IPS DF 6.9 (cell line): ENCODE measurements at regions not wholly inside any gene's neighbourhood (a gene's known extent, or its start where the extent isn't known, plus 50 kb on each side); places are given as distances from the start of the nearest gene placed in this dataset.

Experiments used
- DNase-seq: peaks from one replicate; pipeline ENCODE4 v3.0.0-alpha.2; 2013; ENCODE audit warnings: low read depth, low spot score
- H3K27ac ChIP-seq: one replicate; pipeline ENCODE4 v1.5.1; 2013; ENCODE audit warnings: low read length, control low read depth
- H3K27me3 ChIP-seq: 2 replicates; pipeline ENCODE4 v1.6.1; 2013; ENCODE audit warnings: mild to moderate bottlenecking, low read length; ENCODE audit not compliant: control insufficient read depth, insufficient read depth
- H3K36me3 ChIP-seq: 2 replicates; pipeline ENCODE4 v1.6.1; 2013; ENCODE audit warnings: low read length; ENCODE audit not compliant: control insufficient read depth, insufficient read depth
- H3K4me1 ChIP-seq: 2 replicates; pipeline ENCODE4 v1.6.1; 2013; ENCODE audit warnings: low read length; ENCODE audit not compliant: control insufficient read depth, insufficient read depth
- H3K4me3 ChIP-seq: 2 replicates; pipeline ENCODE4 v1.5.1; 2013; ENCODE audit warnings: mild to moderate bottlenecking, low read length
- H3K9me3 ChIP-seq: 2 replicates; pipeline ENCODE4 v1.6.1; 2013; ENCODE audit warnings: low read length, inconsistent platforms; ENCODE audit not compliant: control insufficient read depth, insufficient read depth
- WGBS: extraction: QIAGEN DNeasy Blood & Tissue Kit; methylation state at CpG from one replicate; pipeline ENCODE4 v1.1.7; 2013; ENCODE audit warnings: mixed read lengths, missing lambda C conversion rate; ENCODE audit not compliant: insufficient read length, insufficient coverage; 5-methylcytosine and 5-hydroxymethylcytosine counted together

GRCh38 chr16:35724551-35724950, 2265.1 kb downstream of the TP53TG3F start:
- Histone ChIP-seq H3K4me1 (no peaks in the 10 kb centered on the region), H3K9me3 (peaks cover 11% of the 10 kb centered on the region), H3K36me3 (no peaks in the 10 kb centered on the region), H3K4me3 (no peak overlapping the region), H3K27ac (no peak overlapping the region), H3K27me3 (no peaks in the 10 kb centered on the region)
- no peak for DNase-seq
- no CpG with 5 or more reads among the region's 3 CpGs for WGBS

DNA sequence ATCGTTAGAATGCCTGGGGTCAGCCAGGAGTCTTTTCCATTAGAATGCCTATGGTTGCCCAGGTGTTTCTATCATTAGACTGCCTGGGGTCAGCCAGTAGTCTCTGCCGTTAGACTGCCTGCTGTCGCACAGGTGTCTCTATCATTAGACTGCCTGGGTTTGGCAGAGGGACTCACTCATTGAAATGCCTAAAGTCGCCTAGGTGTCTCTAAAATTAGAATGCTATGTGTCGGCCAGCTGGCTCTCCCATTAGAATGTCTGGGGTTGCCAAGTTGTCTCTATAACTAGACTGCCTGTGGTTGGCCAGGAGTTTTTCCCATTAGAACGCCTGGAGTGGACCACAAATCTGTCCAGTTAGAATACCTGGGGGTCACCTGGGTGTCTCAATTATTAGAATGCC, 2266.5 kb downstream of the TP53TG3F start:
- no peak overlapping the region for H3K27ac ChIP-seq

GRCh38 chr16:35730251-35730650, 2270.8 kb downstream of the TP53TG3F start:
- Histone ChIP-seq H3K9me3 (peaks cover 13% of the 10 kb centered on the region), H3K36me3 (no peaks in the 10 kb centered on the region), H3K4me3 (no peak overlapping the region), H3K4me1 (no peaks in the 10 kb centered on the region), H3K27ac (no peak overlapping the region), H3K27me3 (no peaks in the 10 kb centered on the region)
- DNase-seq: no peak
- WGBS: no CpG with 5 or more reads among the region's 5 CpGs

More for the DNA sequence above, 2266.5 kb downstream of the TP53TG3F start:
- no peak overlapping the region for H3K4me3 ChIP-seq
- no CpG with 5 or more reads among the region's 6 CpGs for WGBS
- no peak for DNase-seq
- H3K27me3 ChIP-seq: no peaks in the 10 kb centered on the region
- H3K4me1 ChIP-seq: no peaks in the 10 kb centered on the region
- no peaks in the 10 kb centered on the region for H3K36me3 ChIP-seq
- peaks cover 14% of the 10 kb centered on the region for H3K9me3 ChIP-seq

DNA sequence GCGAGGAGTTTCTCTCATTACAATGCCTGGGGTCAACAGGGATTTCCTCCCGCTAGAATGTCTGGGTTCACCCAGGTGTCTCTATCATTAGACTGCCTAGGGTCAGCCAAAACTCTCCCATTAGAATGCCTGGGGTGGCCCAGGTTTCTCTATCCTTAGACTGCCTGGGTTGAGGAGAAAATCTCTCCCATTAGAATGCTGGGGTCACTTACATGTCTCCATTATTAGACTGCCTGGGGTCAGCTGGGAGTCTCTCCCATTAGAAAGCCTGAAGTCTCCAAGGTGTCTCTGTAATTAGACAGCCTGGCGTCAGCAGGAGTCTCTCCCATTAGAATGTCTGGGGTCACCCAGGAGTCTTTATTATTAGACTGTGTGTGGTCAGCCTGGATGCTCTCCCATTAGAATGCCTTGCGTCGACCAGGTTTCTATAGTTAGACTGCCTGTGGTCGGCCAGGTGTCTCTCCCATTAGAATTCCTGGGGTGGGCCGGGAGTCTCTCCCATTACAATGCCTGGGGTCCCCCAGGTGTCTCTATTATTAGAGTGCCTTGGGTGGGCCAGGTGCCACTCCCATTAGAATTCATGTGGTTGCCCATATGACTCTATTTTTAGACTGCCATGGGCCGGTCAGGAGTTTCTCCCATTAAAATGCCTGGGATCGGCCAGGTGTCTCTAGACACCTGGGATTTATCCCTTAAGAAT, 2272.1 kb downstream of the TP53TG3F start:
- H3K4me3 ChIP-seq: no peak overlapping the region
- WGBS: no CpG with 5 or more reads among the region's 9 CpGs
- no peaks in the 10 kb centered on the region for H3K36me3 ChIP-seq
- H3K27me3 ChIP-seq: no peaks in the 10 kb centered on the region
- H3K4me1 ChIP-seq: no peaks in the 10 kb centered on the region
- H3K27ac ChIP-seq: no peak overlapping the region
- peaks cover 13% of the 10 kb centered on the region; the same call in 1 of the 2 replicates for H3K9me3 ChIP-seq
- DNase-seq: no peak

DNA sequence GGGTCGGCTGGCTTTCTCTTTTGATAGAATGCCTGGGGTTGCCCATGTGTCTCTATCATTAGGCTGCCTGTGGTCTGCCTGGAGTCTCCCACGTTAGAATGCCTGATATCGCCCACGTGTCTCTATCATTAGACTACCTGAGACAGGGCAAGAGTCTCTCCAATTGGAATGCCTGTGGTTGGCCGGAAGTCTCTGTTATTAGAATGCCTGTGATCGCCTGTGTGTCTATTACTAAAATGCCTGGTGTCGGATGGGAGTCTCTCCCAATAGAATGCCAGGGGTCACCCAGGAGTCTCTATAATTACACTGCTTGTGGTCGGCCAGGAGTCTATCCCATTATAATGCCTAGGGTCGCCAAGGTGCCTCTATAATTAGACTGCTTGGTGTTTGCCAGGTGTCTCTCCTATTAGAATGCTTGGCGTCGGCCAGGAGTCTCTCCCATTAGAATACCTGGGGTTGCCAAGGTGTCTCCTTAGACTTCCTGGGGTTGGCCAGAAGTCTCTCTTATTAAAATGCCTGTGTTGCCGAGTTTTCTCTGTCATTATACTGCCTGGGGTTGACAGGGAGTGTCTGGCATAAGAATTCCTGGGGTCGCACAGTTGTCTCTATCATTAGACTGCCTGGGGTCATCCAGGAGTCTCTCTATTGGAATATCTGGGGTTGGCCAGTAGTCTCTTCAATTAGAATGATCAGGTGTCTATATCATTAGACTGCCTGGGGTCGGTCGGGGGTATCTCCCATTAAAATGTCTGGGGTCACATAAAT, 2272.8 kb downstream of the TP53TG3F start:
- no CpG with 5 or more reads among the region's 15 CpGs for WGBS
- Histone ChIP-seq H3K27ac (no peak overlapping the region), H3K27me3 (no peaks in the 10 kb centered on the region), H3K4me1 (no peaks in the 10 kb centered on the region), H3K4me3 (no peak overlapping the region), H3K36me3 (no peaks in the 10 kb centered on the region), H3K9me3 (peaks cover 9% of the 10 kb centered on the region; the same call in 1 of the 2 replicates)
- DNase-seq: no peak

- H3K27ac ChIP-seq: no peak overlapping the region
- no peaks in the 10 kb centered on the region for H3K4me1 ChIP-seq
- DNase-seq: no peak
- peaks cover 7% of the 10 kb centered on the region for H3K9me3 ChIP-seq
- no CpG with 5 or more reads among the region's 3 CpGs for WGBS
- no peaks in the 10 kb centered on the region for H3K27me3 ChIP-seq
- H3K4me3 ChIP-seq: no peak overlapping the region
- no peaks in the 10 kb centered on the region for H3K36me3 ChIP-seq
These were observed 2274.0 kb downstream of the TP53TG3F start for GRCh38 chr16:35733278-35733965.

DNA sequence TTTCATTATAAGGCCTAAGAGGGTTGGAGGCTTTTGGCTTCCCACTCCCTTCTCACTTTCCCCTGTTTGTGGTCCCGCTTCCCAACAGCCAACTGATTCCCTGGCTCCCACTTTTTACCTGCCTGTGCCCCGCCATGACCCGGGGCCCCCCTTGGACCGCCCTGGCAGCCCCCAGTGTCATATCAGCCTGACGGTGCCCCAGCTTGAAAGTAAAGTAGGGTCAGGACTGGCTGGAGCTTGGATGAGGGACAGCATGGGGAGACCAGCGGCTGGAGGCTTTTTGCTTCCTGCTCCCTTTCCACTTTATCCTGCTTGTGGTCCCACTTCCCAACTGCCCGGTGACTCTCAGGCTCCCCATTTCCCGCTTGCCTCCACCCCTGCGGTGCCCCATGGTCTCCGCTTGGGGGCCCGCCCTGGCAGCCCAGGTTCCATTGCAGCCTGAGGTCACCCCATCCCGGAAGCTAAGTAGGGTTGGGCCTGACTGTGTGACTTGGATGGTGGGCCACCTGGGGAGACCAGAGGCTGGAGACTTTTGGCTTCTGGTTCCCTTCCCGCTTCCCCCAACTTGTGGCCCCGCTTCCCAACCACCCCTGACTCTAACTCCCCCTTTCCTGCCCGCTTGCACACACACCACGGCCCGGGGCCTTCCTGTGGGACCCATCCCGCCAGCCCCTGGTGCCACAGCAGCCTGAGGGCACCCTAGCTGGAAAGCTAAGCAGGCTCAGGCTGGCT, 2274.7 kb downstream of the TP53TG3F start:
- Histone ChIP-seq H3K4me3 (no peak overlapping the region), H3K27ac (no peak overlapping the region), H3K4me1 (no peaks in the 10 kb centered on the region), H3K9me3 (peaks cover 7% of the 10 kb centered on the region), H3K36me3 (no peaks in the 10 kb centered on the region), H3K27me3 (no peaks in the 10 kb centered on the region)
- no CpG with 5 or more reads among the region's 18 CpGs for WGBS
- no peak for DNase-seq

- no peaks in the 10 kb centered on the region for H3K4me1 ChIP-seq
- no peak overlapping the region for H3K4me3 ChIP-seq
- no peak overlapping the region for H3K27ac ChIP-seq
- no peaks in the 10 kb centered on the region for H3K36me3 ChIP-seq
- peaks cover 10% of the 10 kb centered on the region for H3K9me3 ChIP-seq
- H3K27me3 ChIP-seq: no peaks in the 10 kb centered on the region
- DNase-seq: no peak
- WGBS: no CpG with 5 or more reads among the region's 18 CpGs
These were observed 2275.5 kb downstream of the TP53TG3F start for GRCh38 chr16:35734728-35735402.

DNA sequence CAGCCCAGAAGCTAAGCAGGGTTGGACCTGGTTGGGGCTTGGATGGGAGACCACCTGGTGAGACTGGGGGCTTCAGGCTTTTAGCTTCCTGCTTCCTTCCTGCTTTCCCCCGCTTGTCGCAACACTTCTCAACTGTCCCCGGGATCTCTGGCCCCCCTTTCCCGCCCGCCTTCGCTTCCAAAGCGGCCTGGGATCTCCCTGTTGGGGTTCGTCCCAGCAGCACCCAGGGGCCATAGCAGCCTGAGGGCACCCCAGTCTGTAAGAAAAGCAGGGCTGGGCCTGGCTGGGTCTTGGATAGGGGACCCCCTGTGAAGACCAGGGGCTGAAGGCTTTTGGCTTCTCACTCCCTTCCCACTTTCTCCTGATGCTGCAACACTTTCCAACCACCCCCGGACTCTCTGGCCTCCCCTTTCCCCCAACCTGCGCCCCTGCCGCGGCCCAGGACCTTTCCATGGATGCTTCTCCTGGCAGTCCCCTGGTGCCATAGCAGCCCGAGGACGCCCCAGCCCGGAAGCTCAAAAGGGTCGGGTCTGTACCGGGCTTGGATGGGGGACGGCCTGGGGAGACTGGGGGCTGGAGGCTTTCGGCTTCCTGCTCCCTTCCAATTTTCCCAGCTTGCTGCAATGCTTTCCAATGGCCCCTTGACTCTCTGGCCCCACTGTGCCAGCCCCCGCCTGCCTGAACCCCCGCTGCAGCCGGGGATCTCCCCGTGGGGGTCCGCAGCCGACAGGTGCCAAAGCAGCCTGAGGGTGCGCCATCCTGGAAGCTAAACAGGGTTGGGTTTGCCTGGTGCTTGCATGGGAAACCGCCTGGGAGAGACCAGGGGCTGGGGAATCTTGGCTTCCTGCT, 2276.2 kb downstream of the TP53TG3F start:
- Histone ChIP-seq H3K9me3 (peaks cover 10% of the 10 kb centered on the region), H3K27ac (no peak overlapping the region), H3K36me3 (no peaks in the 10 kb centered on the region), H3K4me3 (no peak overlapping the region), H3K4me1 (no peaks in the 10 kb centered on the region), H3K27me3 (no peaks in the 10 kb centered on the region)
- no CpG with 5 or more reads among the region's 27 CpGs for WGBS
- no peak for DNase-seq
